NCI-H226 (cell line): ENCODE measurements at regions not wholly inside any gene's neighbourhood (a gene's known extent, or its start where the extent isn't known, plus 50 kb on each side); places are given as distances from the start of the nearest gene placed in this dataset.
A peak's percentile ranks its signal among the peaks of the same experiment; 100 is the strongest.
"Not testable (repeated sequence)": the region's sequence is repeated elsewhere in the genome, so short reads cannot be mapped to it uniquely, and the experiment has no call there.

Source experiments
- DNase-seq: peaks from one replicate; pipeline ENCODE4 v3.0.0-alpha.2; 2015

DNA sequence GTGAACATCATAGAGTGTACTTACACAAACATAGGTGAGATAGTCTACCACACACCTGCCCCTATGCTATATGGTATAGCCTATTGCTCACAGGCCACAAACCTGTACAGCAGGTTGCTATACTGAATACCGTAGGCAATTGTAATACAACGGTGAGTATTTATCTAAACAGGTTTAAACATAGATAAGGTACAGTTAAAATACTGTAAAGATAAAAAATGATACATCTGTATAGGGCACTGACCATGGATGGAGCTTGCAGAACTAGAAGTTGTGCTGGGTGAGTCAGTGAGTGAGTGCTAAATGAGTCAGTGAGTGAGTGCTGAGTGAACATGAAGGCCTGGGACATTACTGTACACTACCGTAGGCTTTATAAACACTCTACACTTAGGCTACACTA is 267.0 kb upstream of the HS6ST1 start:
- DNase-seq, result peak; percentile 78

DNA sequence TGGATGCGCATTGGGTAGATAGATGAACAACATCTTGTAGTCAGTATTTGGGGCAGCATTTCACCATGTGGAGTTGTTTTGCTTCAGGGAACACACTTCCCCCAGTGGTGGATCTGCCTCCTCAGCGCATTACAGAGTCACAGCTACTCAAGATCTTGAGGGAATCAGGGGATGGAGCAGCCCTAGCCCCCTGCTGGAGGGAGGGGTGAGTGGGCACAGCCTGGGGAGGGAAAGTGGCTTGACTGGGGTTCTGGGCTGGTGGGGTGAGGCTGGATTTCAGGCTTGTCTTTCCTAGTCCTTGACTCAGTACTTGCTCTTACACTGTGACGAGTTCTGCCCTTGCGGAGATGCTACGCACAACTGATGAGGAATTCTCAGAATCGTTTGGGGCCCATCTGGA is 271.0 kb upstream of the HS6ST1 start:
- no peak for DNase-seq

DNA sequence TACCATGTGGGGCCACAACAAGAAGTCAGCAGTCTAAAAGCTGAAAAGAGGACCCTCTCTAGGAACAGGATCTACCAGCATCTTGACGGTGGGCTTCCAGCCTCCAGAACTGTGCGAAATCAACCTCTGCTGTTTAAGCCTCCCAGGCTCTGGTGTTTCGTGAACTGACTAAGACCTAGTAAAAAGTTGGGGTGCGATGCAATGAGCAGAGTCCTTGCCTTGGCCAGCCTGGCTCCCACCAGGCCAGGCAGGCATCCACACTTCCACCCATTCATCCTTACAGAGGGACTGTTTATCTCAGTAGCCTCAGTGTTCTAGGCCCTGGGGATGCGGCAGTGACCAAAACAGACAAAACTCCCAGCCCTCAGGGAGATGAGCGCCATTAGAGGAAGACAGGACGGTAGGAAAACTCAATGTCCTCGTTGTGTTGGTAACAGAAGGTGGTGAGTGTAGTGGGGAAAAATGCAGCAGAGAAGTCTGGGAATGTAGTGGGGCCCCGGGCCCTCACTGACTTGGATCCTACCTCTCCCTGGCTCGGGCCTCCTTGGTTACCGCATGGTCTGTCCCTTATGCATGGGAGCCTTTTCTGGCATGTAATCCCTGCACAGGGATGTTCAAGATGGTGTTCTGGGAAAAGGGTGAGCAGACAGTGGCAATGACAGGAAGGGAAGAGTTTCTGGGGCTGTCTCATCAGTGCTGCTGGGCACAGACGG is 271.8 kb upstream of the HS6ST1 start:
- no peak for DNase-seq

DNA sequence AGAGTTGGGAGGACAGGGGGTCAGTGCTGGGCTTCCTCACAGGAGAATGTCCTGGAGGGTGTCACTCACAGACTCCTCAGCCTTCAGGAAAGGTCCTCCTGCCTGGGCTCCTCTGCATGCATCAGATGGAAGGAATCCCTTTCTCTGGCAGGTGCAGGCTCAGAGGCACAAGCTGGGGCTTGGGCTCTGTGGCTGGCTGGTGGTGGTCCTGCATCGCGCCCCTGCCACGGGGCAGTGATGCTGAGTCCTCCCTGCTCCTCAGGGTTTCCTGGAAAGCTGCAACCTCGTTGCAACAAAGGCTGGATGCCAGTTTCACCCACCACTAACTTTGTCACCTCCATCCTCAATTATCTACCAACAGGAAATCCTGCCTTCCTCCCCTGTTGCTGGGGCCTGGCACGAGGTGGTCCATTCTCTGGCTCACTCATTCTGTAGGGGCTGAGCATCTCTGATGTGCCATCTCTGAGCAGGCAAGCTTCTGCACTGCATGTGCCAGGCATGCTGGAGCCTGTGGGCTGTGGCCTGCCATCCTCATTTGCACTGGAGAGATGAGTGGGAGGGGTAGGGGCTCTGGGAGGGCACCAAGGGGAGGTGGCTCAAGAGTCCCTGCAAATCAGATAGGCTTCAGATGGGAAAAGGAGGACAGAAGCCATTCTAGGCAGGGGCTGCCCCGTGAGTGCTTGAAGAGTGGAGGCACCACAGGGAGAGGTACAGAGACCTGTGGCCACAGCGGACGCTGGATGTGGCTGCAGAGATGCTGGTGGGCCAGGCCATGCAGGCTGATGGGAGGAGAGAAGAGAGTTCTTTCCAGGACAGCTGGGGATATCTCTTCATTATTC is 272.6 kb upstream of the HS6ST1 start:
- DNase-seq, result no peak

DNA sequence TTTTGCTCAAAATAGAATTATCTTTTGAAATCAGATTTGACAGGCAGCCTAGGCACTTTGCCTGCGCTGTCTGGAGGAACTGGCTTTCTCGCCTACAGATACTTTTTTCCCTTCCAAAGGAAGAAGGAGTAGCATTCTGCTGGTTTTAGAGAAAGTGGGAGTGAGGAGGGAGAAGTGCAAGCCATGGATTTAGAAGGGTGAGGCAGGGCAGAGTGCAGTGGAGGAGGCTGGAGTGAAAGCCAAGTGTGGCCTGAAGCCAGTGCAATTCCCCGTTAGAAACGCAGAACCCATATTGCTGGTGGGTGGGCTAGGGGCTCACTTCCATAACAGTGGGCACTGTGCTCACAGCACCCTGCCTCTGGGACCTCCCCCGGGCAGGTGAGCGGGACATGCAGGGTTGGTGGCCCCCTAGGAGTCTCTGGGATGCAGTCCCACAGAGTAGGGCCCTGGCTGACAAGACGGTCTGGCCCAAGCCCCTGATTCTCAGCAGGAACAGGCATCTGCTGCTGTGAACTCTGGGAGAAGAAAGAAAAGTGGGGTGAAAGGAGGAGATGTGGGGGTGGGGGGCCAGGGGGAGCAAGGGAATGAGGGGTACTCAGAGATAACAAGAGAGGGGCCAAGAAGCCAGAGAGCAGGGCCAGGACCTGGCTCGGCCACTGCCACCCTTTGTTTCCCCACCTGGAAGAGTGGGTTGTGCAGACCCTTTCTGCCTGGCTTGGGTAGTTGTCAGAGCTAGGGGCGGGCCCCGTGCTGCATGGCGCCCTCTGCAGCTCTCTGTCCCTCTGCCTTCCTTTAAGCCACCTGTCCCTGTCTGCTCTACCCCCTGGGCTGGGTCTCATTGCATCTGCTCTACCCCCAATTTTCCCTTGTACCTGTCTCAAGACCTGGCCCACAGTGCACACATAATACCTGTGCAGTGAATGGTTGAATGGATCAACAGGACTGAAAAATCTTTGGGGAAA is 273.5 kb upstream of the HS6ST1 start:
- no peak for DNase-seq

DNA sequence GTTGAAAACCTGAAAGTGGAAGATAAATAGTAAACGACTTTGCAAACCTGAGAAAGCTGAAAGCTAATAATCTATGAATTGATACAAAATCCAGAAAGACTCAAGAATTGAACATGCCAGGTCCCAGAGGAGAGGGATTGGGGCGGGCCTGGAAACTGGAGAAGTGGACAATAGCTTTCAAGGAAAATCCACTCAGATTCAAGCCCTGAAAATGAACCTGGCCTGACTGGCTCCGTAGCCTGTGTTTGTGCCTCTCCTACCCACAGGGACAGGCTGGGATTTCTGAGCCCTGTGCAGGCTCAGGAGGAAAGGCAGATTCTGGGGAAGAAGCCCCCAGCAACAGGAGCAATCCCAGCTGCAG is 274.8 kb upstream of the HS6ST1 start:
- DNase-seq, result no peak

DNA sequence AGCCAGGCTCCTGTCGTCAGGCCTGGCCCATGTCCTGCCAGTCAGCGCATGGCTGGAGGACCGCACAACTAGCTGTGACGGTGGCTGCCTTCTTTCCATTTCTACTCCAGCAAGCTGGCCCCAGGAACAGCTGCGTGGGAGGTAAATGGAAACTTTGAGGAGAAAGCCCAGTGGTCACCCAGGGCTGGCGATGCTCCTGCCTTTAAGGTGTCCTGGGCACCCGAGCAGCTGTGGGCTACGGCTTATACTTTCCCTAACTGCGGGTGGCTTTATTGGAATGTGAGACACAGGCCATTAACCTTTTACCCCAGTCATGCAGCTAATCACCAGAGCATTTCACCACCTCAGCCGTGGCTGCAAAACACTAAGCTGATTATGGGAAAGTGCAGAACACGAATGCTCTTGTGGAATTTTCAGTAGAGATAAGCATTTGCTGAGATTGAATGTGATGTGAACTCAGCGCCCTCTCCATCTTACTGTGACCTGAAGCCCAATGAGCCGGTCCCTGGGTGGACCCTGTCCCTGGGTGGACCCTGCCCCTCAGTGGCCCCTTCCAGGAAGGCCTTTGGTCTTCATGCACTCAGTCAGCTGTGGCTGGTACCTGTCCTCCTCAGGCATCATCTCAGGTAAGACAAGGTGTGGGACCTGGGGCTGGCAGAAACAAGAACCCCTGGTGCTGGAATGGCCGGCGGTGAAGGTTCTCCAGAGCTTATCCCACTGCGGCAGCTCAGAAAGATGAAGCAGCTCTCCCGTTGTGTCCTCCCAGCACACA is 275.4 kb upstream of the HS6ST1 start:
- no peak for DNase-seq

DNA sequence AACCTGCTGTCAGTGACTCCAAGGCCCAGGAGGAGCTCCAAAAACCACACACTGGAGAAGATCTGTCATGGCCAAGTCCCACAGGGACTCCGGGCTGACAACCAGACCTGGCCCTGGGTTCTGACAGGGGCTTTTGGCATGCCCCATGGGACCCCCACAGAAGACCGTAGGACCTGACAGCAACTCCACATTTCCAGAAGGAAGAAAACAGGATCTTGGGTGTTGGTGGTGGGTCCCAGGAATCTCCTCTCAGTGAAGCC is 275.9 kb upstream of the HS6ST1 start:
- DNase-seq, result no peak

DNA sequence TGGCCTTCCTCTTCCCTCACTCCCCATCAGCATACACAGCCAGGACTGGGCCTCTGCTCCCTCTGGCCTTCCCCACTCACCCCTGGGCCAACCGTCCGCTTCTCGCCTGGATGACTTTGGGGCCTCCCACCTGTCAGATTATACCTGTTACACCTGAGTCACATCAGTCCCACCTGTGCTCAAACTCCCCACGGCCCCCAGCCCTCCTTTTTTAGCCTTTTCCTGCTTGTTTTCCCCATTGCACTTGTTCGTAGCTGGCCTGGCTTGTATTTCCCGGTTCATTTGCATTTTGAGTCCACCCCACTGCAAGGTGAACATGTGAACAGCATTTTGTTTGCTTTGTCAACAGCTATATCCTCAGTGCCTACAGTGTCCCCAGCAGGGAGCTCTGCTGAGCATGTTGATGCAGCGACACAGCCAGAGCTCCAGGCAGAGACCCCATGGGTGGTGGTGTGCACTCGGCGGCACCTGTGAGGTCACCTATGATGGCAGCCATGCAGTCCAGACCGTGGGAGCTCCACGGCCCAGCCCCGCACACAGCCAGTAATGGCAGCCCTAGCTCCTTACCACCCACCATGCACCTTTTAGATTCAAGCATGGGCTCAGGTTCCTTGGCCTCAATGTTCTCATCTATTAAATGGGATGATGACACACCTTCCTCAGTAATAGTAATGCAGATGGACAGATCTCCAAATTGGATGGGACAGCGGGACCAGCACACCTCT is 276.4 kb upstream of the HS6ST1 start:
- DNase-seq, result no peak

DNA sequence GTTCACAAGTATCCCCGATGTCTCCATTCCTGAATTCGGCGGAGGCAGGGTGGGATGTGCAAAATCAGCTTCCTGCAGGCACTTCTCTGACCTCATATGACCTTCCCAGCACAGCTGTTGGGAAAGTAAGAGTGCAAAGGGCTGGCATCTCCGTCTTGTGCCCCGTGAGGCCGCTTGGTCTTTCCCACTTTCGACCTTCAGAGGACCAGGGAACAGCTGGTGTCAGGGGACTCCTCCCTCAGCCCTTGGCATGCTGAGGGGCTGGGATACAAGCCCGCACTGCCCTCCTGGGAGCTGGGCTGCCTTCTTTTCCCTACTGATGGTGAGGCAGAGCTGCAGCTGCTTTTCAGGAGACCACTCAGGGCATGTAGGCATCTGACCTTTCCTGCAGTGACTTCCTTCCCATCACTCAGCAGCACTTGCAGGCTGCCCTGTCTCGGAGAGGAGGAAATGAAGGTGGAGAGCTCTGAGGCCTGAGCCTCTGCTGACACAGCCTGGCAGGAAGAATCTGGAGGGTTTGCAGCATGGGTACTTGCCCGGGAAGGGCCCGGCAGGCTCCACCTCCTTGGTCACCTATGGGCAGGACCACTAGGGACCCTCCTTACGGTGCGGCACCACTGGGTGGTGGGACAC is 277.2 kb upstream of the HS6ST1 start:
- no peak for DNase-seq

DNA sequence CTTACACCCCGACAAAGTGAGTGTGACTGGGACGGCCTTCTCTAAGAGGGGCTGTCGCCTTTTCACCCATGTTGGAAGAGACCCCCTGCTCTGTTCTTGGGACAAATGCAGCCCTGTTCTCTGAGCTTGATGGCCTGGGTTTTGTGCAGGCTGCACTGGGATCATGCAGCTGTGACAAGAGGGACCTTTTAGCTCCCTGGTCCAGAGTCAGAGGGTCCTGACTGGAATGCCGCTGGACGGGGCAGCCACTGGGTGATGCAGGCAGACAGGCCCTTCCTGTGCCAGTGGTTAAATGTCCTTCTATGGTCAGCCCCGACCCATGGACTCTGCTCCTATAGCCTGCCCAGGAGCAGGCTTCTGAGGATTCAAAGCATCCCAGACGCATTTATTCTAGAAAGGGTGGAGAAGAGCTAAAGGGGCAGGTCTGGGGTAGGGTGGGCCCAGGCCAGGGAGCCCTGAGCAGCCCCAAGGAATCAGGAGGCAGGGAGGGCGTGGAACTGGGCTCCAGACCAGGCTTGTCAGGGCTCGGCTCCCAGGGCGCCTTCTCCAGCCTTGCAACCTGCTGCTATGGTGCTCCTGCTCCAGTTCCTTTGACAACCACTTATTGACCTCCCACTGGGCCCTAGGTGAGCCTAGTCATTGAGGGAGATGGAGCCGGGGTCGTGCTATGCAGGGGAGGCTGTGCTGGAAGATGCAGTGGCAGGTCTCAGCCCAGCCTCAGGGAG is 277.9 kb upstream of the HS6ST1 start:
- DNase-seq, result no peak

DNA sequence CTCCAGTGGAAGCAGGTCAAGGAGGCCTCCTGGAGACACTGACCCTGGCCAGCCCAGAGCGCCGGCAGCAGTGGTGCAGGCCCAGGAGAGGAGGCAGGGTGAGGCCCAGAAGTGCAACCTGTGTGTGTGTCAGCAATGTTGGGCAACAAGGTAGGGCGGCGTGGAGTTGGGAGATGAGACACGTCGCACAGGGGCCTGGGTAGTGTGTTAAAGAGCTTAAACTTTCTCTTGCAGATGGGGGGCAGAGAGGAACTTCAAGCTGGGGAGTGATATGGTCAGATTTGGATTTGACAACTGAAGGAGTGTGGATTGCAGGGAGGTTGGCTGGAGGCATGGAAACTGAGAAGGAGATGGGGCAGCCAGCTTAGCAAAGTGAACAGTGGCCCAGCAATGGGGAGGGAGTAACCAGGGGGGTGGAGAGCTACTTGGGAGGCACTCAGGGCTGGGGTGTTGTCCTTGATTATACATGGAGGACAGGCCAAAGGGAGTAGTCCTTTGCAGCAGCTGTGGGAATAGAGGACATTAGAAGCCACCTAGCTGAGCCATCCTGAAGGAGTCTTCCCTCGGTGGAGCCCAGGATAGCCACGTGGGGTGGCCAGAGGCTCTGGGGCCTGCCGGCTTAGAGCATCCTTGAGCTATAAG is 278.6 kb upstream of the HS6ST1 start:
- no peak for DNase-seq

DNA sequence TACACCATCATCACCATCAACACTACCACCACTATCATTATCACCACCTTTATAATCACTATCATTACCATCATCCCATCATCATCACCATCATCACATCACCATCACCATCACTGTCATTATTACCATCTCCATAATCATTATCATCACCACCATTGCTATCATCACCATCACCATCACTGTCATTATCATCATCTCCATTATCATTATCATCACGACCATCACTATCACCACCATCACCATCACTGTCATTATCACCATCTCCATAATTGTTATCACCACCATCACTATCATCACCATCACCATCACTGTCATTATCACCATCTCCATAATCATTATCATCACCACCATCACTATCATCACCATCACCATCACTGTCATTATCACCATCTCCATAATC is 279.6 kb upstream of the HS6ST1 start:
- not testable (repeated sequence) for DNase-seq

DNA sequence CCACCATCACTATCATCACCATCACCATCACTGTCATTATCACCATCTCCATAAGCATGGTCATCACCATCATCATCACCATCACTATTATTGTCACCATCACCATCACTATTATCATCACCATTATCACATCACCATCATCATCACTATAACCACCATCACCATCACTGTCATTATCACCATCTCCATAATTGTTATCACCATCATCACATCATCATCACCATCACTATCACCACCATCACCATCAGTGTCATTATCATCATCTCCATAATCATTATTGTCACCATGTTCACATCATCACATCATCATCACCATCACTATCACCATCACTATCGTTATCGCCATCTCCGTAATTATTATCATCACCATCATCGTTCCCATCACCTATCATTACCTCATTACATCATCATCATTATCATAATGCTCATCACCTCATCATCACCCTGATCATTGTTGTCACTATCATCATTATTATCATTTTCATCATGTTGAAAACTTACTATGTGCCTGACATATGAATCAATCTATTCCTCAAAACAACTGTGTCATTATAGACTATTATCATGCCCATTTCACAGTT is 280.3 kb upstream of the HS6ST1 start:
- DNase-seq, result no peak

DNA sequence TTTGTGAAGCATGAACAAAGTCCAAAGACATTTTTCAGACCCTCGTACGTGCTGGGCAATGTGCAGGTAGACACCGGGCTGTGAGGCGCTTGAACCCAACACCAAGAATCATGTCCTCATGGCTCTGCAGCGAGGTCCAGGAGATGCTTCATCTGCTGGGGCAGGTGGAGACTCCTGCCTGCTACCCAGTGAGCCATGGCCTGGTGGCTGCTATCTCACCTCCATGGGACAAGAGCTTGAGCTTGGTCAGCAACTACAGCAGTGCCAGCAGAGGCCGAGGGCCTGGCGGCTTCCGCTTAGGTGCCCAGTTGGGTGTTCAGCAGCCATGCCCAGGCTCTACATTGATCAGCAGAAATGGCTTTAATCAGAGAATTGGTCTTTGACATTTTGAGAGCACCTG is 281.0 kb upstream of the HS6ST1 start:
- no peak for DNase-seq

DNA sequence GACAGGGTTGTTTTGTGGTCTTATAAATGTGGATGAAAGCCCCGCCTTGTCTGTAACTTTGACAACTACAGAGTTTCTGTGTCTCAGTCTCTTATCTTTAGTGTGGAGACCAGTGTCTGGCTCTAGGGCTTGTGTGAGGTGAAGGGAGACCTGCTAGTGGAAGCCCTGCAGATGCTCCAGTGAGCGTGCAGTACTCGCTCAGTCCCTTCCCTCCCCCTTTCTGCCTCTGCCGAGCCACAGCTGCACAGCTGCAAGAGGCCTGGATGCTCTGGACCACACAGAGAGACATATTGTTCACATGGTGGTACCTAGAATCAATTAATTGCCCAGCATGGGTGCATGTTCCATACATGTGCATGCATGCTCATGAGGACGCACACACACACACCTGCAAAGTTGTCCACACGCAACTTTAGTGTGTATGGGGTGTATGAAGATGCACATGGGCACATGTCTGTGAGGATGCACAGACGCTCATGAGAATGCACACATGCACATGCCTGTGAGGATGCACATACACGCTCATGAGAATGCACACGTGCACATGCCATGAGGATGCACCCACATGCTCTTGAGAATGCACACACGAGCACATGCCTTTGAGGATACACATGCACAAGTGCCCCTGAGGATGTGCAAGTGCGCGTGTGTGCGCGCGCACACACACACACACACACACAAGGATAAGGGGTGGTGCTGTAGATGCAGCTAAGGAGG is 282.1 kb upstream of the HS6ST1 start:
- DNase-seq, result no peak

DNA sequence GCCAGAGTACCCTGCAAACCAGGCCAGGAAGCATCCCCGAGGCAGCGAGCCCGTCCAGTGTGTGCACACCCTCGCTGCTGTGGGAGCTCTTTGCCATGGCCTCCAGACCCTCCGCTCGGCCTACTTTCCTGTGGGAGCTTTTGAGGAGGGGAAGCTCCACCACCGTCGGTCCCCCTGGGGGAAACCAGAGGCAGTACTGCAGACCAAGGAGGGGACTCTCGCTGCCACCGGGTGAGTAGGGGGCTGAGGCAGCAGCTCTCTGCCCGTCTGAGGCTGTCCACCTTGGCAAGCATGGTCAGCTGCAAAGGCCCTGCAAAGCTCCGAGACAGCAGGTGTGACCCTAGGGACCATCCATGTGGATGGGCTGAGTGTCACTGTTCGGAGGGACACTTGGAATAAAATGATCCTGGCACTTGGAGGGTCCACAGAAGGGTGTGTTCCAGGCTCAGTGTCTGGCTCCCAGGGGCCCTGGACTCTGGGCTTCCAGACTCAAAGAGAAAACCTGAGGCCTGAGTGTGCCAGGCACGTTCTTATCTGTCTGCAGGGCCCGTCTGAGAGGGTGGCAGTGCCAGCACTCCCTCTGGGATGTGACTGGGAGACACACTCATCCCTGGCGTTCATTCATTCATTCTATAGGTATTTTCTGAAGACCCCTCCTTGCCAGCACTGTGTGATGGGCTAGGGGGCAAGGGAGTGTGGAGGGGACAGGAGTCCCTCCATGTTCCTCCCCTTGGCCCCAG is 282.8 kb upstream of the HS6ST1 start:
- no peak for DNase-seq

DNA sequence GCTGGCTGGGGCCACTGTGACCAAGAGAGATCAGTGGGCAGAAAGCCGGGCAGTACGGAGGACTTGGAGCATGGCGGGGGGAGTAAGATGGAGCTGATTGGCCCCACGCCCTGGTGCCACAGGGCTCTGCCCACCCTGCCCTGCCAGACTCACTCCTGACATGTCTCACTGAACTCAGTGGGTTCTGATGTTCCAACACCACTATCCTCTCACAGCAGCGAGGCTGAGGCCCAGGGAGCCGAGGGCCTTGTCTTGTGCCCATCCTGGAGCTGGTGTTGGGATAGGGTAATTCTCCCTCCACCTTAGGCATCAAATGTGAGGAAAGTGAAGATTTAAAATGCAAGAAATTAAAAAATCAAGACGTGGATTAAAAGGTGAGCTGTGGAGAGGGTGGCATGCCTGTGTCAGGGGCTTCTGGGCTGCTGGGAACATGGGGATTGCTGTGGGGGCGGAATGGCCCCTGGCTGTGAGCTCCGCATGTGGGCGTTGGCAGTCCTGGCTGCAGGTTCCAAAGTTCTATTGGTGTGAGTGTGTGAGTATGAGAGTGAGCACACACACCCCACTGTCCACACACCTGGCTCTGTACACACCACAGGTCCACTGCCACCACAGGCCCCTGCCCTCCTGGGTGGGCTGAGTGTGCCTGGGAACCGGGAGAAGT is 283.5 kb upstream of the HS6ST1 start:
- DNase-seq, result no peak
